GM10266 (cell line): ENCODE measurements at regions not wholly inside any gene's neighbourhood (a gene's known extent, or its start where the extent isn't known, plus 50 kb on each side); places are given as distances from the start of the nearest gene placed in this dataset.

Experiments
- DNase-seq: peaks from one replicate; pipeline ENCODE4 v3.0.0; 2012; ENCODE audit errors: extremely low spot score
- CTCF ChIP-seq: IDR thresholded peaks from 2 replicates; pipeline ENCODE4 v1.5.1; 2012; ENCODE audit warnings: mild to moderate bottlenecking, low read depth; ENCODE audit not compliant: control insufficient read depth, insufficient read depth; ENCODE audit errors: missing control alignments

- DNase-seq = no peak
- no peak for TF ChIP-seq CTCF
Measured at GRCh38 chr15:70523192-70523591, 240.2 kb downstream of the UACA start.

GRCh38 chr15:70522323-70522966 lies 240.9 kb downstream of the UACA start:
- no peak for TF ChIP-seq CTCF

GRCh38 chr15:70521576-70522322 lies 241.6 kb downstream of the UACA start:
- TF ChIP-seq CTCF = no peak
- no peak for DNase-seq

More at GRCh38 chr15:70522323-70522966, 240.9 kb downstream of the UACA start:
- no peak for DNase-seq

- no peak for TF ChIP-seq CTCF
- DNase-seq = no peak
Measured at GRCh38 chr15:70519616-70520015, 243.7 kb downstream of the UACA start.

GRCh38 chr15:70519004-70519365 lies 244.4 kb downstream of the UACA start:
- no peak for TF ChIP-seq CTCF
- no peak for DNase-seq

GRCh38 chr15:70518201-70519003 lies 245.0 kb downstream of the UACA start:
- no peak for DNase-seq
- TF ChIP-seq CTCF = no peak

- TF ChIP-seq CTCF = no peak
- no peak for DNase-seq
Measured at GRCh38 chr15:70517194-70517590, 246.2 kb downstream of the UACA start.
